Suprapubic skin (tissue), 4 donors: ENCODE measurements at regions not wholly inside any gene's neighbourhood (a gene's known extent, or its start where the extent isn't known, plus 50 kb on each side); places are given as distances from the start of the nearest gene placed in this dataset.

Source experiments
- DNase-seq, 2 donors: peaks; one replicate each; pipeline ENCODE4 v3.0.0-alpha.2; 2019; ENCODE audit warnings: low spot score in 2 of 2
- H3K27ac ChIP-seq: fragments of 200-600 bp; sonication (generic); one replicate; pipeline ENCODE4 v1.5.1; 2019
- H3K27me3 ChIP-seq: fragments of 200-600 bp; sonication (generic); one replicate; pipeline ENCODE4 v1.5.1; 2019
- H3K36me3 ChIP-seq: fragments of 200-600 bp; sonication (generic); one replicate; pipeline ENCODE4 v1.5.1; 2019
- H3K4me1 ChIP-seq: fragments of 200-600 bp; sonication (generic); one replicate; pipeline ENCODE4 v1.5.1; 2019
- H3K4me3 ChIP-seq: fragments of 200-600 bp; sonication (generic); one replicate; pipeline ENCODE4 v1.5.1; 2019; ENCODE audit warnings: mild to moderate bottlenecking
- H3K9me3 ChIP-seq: fragments of 200-600 bp; sonication (generic); one replicate; pipeline ENCODE4 v1.5.1; 2019
- EP300 ChIP-seq: sonication (generic); formaldehyde crosslinking; IDR thresholded peaks from one replicate; pipeline ENCODE4 v1.6.1; 2017; ENCODE audit warnings: antibody characterized with exemption
- POLR2A ChIP-seq, 2 donors: fragments of 450-650 bp; IDR thresholded peaks; one replicate each; pipeline ENCODE4 v1.6.1; 2017; ENCODE audit warnings: antibody characterized with exemption in 2 of 2, mild to moderate bottlenecking in 2 of 2, moderate library complexity in 2 of 2
- POLR2AphosphoS5 ChIP-seq, 3 donors: sonication (generic); formaldehyde crosslinking; IDR thresholded peaks; one replicate each; pipeline ENCODE4 v1.6.1; 2017; ENCODE audit warnings: antibody characterized with exemption in 3 of 3
- WGBS: methylation state at CpG from one replicate; pipeline ENCODE4 v1.1.5; 2018; 5-methylcytosine and 5-hydroxymethylcytosine counted together
- TF ChIP-seq, protein P1 (sequence below), 2 donors: fragments of 200-600 bp in 1 of 2; fragments of 450-650 bp in 1 of 2; sonication (generic) in 1 of 2; IDR thresholded peaks; one replicate each; pipeline ENCODE4 v1.5.1; 2016 to 2019; ENCODE audit warnings: antibody characterized with exemption in 2 of 2, mild to moderate bottlenecking in 1 of 2, moderate library complexity in 1 of 2

DNA sequence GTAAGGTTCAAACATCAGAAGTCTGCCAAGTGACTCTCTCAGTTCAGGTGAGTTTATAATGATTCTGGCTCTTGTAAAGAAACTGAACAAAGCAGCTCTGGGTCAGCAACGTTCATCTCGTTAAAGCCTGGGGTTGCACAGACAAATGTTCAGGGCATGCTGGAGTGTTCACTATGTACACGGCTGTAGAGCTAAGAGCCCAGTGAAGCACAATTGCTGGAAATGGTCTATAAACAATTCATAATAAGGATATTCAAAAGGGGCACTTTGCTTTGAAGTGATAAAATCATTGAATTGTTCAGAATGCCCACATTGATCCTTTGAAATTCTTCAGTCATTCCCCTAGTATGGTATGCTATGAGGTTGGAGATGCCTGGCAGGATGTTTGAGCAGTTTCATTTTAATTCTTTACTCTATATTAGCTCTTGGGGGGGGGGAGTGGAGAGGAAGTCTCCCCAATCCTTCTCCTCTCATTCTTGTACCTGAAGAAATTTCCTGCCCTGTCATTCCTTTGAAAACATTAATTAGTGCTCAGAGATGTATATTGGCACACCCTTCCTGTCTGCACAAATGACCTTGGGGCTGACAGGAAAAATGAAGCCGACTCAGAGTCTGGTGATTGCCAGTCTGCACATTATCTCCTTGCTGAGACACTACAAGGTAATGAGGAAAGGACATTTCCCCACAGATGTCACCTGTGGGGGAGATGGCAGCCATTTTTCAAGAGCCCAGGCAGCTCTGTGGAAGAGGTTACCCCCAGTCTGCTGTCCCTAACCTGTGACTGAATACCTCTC, 145.5 kb downstream of the DLEU7 start:
- DNase-seq = no peak
- H3K27ac ChIP-seq = no peak overlapping the region
- no peak for TF ChIP-seq EP300
- TF ChIP-seq, protein P1, sequence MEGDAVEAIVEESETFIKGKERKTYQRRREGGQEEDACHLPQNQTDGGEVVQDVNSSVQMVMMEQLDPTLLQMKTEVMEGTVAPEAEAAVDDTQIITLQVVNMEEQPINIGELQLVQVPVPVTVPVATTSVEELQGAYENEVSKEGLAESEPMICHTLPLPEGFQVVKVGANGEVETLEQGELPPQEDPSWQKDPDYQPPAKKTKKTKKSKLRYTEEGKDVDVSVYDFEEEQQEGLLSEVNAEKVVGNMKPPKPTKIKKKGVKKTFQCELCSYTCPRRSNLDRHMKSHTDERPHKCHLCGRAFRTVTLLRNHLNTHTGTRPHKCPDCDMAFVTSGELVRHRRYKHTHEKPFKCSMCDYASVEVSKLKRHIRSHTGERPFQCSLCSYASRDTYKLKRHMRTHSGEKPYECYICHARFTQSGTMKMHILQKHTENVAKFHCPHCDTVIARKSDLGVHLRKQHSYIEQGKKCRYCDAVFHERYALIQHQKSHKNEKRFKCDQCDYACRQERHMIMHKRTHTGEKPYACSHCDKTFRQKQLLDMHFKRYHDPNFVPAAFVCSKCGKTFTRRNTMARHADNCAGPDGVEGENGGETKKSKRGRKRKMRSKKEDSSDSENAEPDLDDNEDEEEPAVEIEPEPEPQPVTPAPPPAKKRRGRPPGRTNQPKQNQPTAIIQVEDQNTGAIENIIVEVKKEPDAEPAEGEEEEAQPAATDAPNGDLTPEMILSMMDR (IDR thresholded peaks at IDR 0.05) = no peak
- TF ChIP-seq POLR2A (IDR thresholded peaks at IDR 0.05) = no peak
- TF ChIP-seq POLR2AphosphoS5 (IDR thresholded peaks at IDR 0.05) = no peak

GRCh38 chr13:50699874-50700663, 143.4 kb downstream of the DLEU7 start:
- TF ChIP-seq POLR2AphosphoS5 (IDR thresholded peaks at IDR 0.05) (no peak), EP300 (no peak)
- TF ChIP-seq, protein P1 (IDR thresholded peaks at IDR 0.05) = no peak
- H3K27me3 ChIP-seq = no peaks in the 10 kb centered on the region
- no peak overlapping the region for H3K4me3 ChIP-seq
- no peak overlapping the region for H3K27ac ChIP-seq
- no peak for DNase-seq
- 81% methylated on average over 4 of the region's 4 CpGs for WGBS
- no peaks in the 10 kb centered on the region for H3K4me1 ChIP-seq
- no peaks in the 10 kb centered on the region for H3K36me3 ChIP-seq
- H3K9me3 ChIP-seq = no peaks in the 10 kb centered on the region

More for the DNA sequence above, 145.5 kb downstream of the DLEU7 start:
- no peaks in the 10 kb centered on the region for H3K36me3 ChIP-seq
- WGBS = 44% methylated on average over 4 of the region's 4 CpGs
- H3K27me3 ChIP-seq = no peaks in the 10 kb centered on the region
- H3K4me3 ChIP-seq = no peak overlapping the region
- H3K9me3 ChIP-seq = no peaks in the 10 kb centered on the region
- peaks cover 8% of the 10 kb centered on the region for H3K4me1 ChIP-seq

- Histone ChIP-seq H3K36me3 (no peaks in the 10 kb centered on the region), H3K4me3 (no peak overlapping the region), H3K27ac (no peak overlapping the region), H3K9me3 (no peaks in the 10 kb centered on the region), H3K4me1 (no peaks in the 10 kb centered on the region), H3K27me3 (no peaks in the 10 kb centered on the region)
- TF ChIP-seq POLR2AphosphoS5 (IDR thresholded peaks at IDR 0.05) (no peak), POLR2A (IDR thresholded peaks at IDR 0.05) (no peak), EP300 (no peak)
- TF ChIP-seq, protein P1 (IDR thresholded peaks at IDR 0.05) = no peak
- 81% methylated on average over 1 of the region's 1 CpG for WGBS
- no peak for DNase-seq
Observed at GRCh38 chr13:50700664-50701305, 142.7 kb downstream of the DLEU7 start.

- no peaks in the 10 kb centered on the region for H3K4me1 ChIP-seq
- no peaks in the 10 kb centered on the region for H3K27me3 ChIP-seq
- H3K27ac ChIP-seq = no peak overlapping the region
- H3K36me3 ChIP-seq = no peaks in the 10 kb centered on the region
- no peaks in the 10 kb centered on the region for H3K9me3 ChIP-seq
- DNase-seq = no peak
- 58% methylated on average over 2 of the region's 2 CpGs for WGBS
- TF ChIP-seq EP300 = no peak
- no peak for TF ChIP-seq POLR2AphosphoS5 (IDR thresholded peaks at IDR 0.05)
- TF ChIP-seq POLR2A (IDR thresholded peaks at IDR 0.05) = no peak
- TF ChIP-seq, protein P1 (IDR thresholded peaks at IDR 0.05) = no peak
- H3K4me3 ChIP-seq = no peak overlapping the region
Observed at GRCh38 chr13:50701469-50701868, 142.0 kb downstream of the DLEU7 start.

GRCh38 chr13:50706505-50706904, 137.0 kb downstream of the DLEU7 start:
- Histone ChIP-seq H3K36me3 (no peaks in the 10 kb centered on the region), H3K9me3 (no peaks in the 10 kb centered on the region), H3K4me1 (peaks cover 2% of the 10 kb centered on the region), H3K27me3 (no peaks in the 10 kb centered on the region), H3K4me3 (no peak overlapping the region), H3K27ac (no peak overlapping the region)
- no peak for TF ChIP-seq EP300
- TF ChIP-seq POLR2A (IDR thresholded peaks at IDR 0.05) = no peak
- TF ChIP-seq, protein P1 (IDR thresholded peaks at IDR 0.05) = no peak
- no peak for TF ChIP-seq POLR2AphosphoS5 (IDR thresholded peaks at IDR 0.05)
- DNase-seq = no peak
- 97% methylated on average over 2 of the region's 2 CpGs for WGBS
